ENCODE measurements at regions not wholly inside any gene's neighbourhood (a gene's known extent, or its start where the extent isn't known, plus 50 kb on each side); places are given as distances from the start of the nearest gene placed in this dataset.

GRCh38 chr18:64264171-64264570, 115.3 kb upstream of the LINC00305 start:
- Mint-ChIP-seq H3K9me3 (peaks cover 6% of the 10 kb centered on the region), H3K27me3 (ENCODE audit: insufficient read depth) (no peaks in the 10 kb centered on the region), H3K4me3 (no peak overlapping the region), H3K4me1 (peaks cover 21% of the 10 kb centered on the region), H3K27ac (no peak overlapping the region), H3K36me3 (ENCODE audit: low read depth) (no peaks in the 10 kb centered on the region)
- no peak for DNase-seq
- H3K9me3 ChIP-seq (ENCODE audit: control insufficient read depth, low read length) = no peaks in the 10 kb centered on the region
- H3K27ac ChIP-seq (ENCODE audit: low read depth, low read length) = no peak overlapping the region
- no peaks in the 10 kb centered on the region for H3K36me3 ChIP-seq (ENCODE audit: control insufficient read depth, insufficient read depth, low read length)
- whole genome bisulfite sequencing, 2 experiments (ENCODE audit: insufficient coverage in 1 of 2, insufficient read length in 1 of 2) = 85% methylated on average over 2 of the region's 2 CpGs; no CpG with 5 or more reads in 1 of the 2 experiments
- TF ChIP-seq CTCF (conservative IDR thresholded peaks at IDR 0.05) = no peak
- no peak overlapping the region for H3K4me3 ChIP-seq (ENCODE audit: low read length)
- no peaks in the 10 kb centered on the region for H3K27me3 ChIP-seq (ENCODE audit: control insufficient read depth, insufficient read depth, low read length, poor library complexity, severe bottlenecking)
- H3K4me1 ChIP-seq (ENCODE audit: control insufficient read depth, insufficient read depth, low read length) = peaks cover 6% of the 10 kb centered on the region
- no peak overlapping the region for H3K9ac ChIP-seq (ENCODE audit: extremely low read depth, low read length, poor library complexity, severe bottlenecking)

- Histone ChIP-seq H3K9ac (ENCODE audit: extremely low read depth, low read length, poor library complexity, severe bottlenecking) (no peak overlapping the region), H3K9me3 (ENCODE audit: control insufficient read depth, low read length) (no peaks in the 10 kb centered on the region), H3K27me3 (ENCODE audit: control insufficient read depth, insufficient read depth, low read length, poor library complexity, severe bottlenecking) (no peaks in the 10 kb centered on the region), H3K27ac (ENCODE audit: low read depth, low read length) (no peak overlapping the region), H3K4me1 (ENCODE audit: control insufficient read depth, insufficient read depth, low read length) (peaks cover 6% of the 10 kb centered on the region), H3K4me3 (ENCODE audit: low read length) (no peak overlapping the region), H3K36me3 (ENCODE audit: control insufficient read depth, insufficient read depth, low read length) (no peaks in the 10 kb centered on the region)
- Mint-ChIP-seq H3K4me1 (peaks cover 21% of the 10 kb centered on the region), H3K27ac (no peak overlapping the region), H3K36me3 (ENCODE audit: low read depth) (no peaks in the 10 kb centered on the region), H3K4me3 (no peak overlapping the region), H3K27me3 (ENCODE audit: insufficient read depth) (no peaks in the 10 kb centered on the region), H3K9me3 (peaks cover 4% of the 10 kb centered on the region)
- TF ChIP-seq CTCF (conservative IDR thresholded peaks at IDR 0.05) = no peak
- DNase-seq = no peak
- WGBS, 2 experiments (ENCODE audit: insufficient coverage in 1 of 2, insufficient read length in 1 of 2) = 88 to 100% methylated on average over 2 of the region's 2 CpGs
Observed at GRCh38 chr18:64260810-64261209, 111.9 kb upstream of the LINC00305 start.

GRCh38 chr18:64259871-64260270, 111.0 kb upstream of the LINC00305 start:
- no peaks in the 10 kb centered on the region for H3K27me3 Mint-ChIP-seq (ENCODE audit: insufficient read depth)
- WGBS, 2 experiments (ENCODE audit: insufficient coverage in 1 of 2, insufficient read length in 1 of 2) = 95% methylated on average over 4 of the region's 4 CpGs; no CpG with 5 or more reads in 1 of the 2 experiments
- H3K4me3 ChIP-seq (ENCODE audit: low read length) = no peak overlapping the region
- no peaks in the 10 kb centered on the region for H3K9me3 ChIP-seq (ENCODE audit: control insufficient read depth, low read length)
- H3K27ac Mint-ChIP-seq = no peak overlapping the region
- no peaks in the 10 kb centered on the region for H3K36me3 ChIP-seq (ENCODE audit: control insufficient read depth, insufficient read depth, low read length)
- no peak overlapping the region for H3K4me3 Mint-ChIP-seq
- H3K27ac ChIP-seq (ENCODE audit: low read depth, low read length) = no peak overlapping the region
- DNase-seq = peak; percentile 58
- peaks cover 13% of the 10 kb centered on the region for H3K4me1 Mint-ChIP-seq
- no peak overlapping the region for H3K9ac ChIP-seq (ENCODE audit: extremely low read depth, low read length, poor library complexity, severe bottlenecking)
- H3K9me3 Mint-ChIP-seq = peaks cover 6% of the 10 kb centered on the region
- no peak for TF ChIP-seq CTCF (conservative IDR thresholded peaks at IDR 0.05)
- H3K4me1 ChIP-seq (ENCODE audit: control insufficient read depth, insufficient read depth, low read length) = no peaks in the 10 kb centered on the region
- no peaks in the 10 kb centered on the region for H3K36me3 Mint-ChIP-seq (ENCODE audit: low read depth)
- no peaks in the 10 kb centered on the region for H3K27me3 ChIP-seq (ENCODE audit: control insufficient read depth, insufficient read depth, low read length, poor library complexity, severe bottlenecking)

All from endodermal cell (in vitro differentiated cells).